Jurkat, Clone E6-1 (cell line): ENCODE measurements at regions not wholly inside any gene's neighbourhood (a gene's known extent, or its start where the extent isn't known, plus 50 kb on each side); places are given as distances from the start of the nearest gene placed in this dataset.

Experiments used
- DNase-seq: peaks from one replicate; pipeline ENCODE4 v3.0.0-alpha.2; 2011; ENCODE audit warnings: low read depth, low spot score
- H3K4me3 ChIP-seq: 2 replicates; pipeline ENCODE4 v1.5.1; 2011; ENCODE audit warnings: mild to moderate bottlenecking, low read length, control low read depth, moderate library complexity

GRCh38 chr13:74226791-74227475 lies 92.7 kb upstream of the KLF12 start:
- H3K4me3 ChIP-seq, result no peak overlapping the region
- DNase-seq, result no peak

GRCh38 chr13:74221752-74222151 lies 87.5 kb upstream of the KLF12 start:
- H3K4me3 ChIP-seq, result no peak overlapping the region
- DNase-seq, result no peak

GRCh38 chr13:74219566-74219965 lies 85.4 kb upstream of the KLF12 start:
- DNase-seq, result no peak
- no peak overlapping the region for H3K4me3 ChIP-seq

- H3K4me3 ChIP-seq, result no peak overlapping the region
- no peak for DNase-seq
Observed at GRCh38 chr13:74218291-74218690, 84.1 kb upstream of the KLF12 start.

GRCh38 chr13:74217811-74218210 lies 83.6 kb upstream of the KLF12 start:
- H3K4me3 ChIP-seq, result no peak overlapping the region
- DNase-seq, result no peak

DNA sequence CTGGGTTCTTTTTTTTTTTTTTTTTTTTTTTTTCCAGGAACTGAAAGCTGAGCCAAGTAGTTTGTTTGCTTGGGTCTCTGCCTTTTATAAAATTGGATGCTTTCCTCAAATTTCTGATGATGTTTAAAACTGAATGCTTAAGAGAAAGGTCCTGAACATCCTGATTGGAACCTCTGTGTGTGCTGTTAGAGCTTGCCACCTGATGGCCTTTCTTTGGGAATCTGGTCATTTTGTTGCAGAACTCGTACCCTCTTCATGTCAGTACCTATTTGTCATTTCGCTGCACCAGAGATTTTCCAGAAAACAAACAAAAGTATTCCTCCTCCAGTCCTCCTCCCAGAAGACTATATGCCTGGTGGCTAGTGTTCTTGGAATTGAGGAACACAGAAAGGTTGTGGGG lies 81.2 kb upstream of the KLF12 start:
- no peak for DNase-seq
- H3K4me3 ChIP-seq, result no peak overlapping the region

DNA sequence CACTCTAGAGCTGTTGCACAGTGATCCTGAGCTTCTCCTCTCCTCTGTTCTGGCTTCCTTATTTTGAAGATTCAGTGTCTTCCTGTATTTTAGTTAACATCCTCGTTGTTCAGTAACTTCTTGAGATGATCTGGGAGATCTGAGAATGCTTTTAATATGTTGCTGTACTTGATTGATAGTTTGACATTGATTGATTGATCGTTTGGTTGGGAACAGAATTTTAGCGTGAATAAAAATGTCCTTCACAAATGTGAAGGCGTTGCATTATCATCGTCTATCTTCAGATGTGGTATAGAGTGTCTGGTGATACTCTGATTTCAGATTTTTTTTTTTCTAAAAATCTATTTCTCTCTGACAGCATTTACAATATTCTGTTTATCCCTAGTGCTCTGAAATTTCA lies 80.1 kb upstream of the KLF12 start:
- H3K4me3 ChIP-seq, result no peak overlapping the region
- DNase-seq, result no peak

DNA sequence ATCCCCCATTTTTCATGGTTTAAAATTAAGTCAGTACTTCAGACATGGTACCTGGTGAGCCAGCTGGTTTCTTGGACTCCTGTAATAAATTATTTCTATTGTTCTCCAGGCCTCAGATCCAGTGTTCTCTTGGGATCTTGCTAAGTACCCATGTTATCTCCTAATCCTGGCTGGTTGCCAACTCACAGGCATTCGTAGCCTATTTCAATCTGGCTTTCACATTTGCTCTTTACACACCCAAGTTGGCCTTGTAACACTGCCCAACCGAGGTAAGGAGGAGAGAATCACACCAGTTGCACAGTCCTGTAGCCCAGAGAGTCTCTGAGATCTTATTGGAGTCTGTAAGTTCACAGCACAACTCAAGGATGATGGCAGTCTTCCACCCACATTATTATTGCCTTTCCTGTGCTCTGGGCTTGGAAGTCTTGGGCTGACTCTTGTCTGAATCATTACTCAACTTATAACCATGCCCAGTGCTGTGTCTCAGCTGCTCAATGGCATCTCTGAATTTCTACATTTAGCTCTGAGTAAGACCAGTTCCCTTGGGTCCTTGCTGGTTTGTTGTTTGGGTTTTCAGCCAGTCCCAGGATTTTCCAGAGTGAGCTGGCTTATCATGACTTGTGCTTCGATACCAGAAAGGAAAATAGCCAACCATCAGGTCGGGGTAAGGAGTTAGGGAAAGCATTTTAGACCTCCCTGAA lies 76.6 kb upstream of the KLF12 start:
- no peak for DNase-seq
- H3K4me3 ChIP-seq, result no peak overlapping the region

DNA sequence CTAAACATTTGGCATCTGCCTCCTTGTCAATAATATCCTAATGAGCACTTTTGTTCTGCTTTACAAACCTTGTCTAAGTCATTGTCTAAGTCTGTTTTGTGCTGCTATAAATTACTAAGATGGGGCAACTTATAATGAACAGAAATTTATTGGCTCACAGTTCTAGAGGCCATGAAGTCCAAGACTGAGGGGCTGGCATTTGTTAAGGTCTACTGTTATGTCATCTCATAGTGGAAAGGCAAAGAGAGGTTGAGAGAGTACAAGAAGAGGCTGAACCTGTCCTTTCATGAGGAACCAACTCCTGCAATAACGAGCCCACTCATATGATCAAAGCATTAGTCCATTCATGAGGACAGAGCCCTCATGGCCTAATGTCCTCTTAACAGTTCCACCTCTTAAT lies 72.7 kb upstream of the KLF12 start:
- no peak for DNase-seq
- H3K4me3 ChIP-seq, result no peak overlapping the region

GRCh38 chr13:74206061-74206561 lies 71.9 kb upstream of the KLF12 start:
- no peak for DNase-seq
- H3K4me3 ChIP-seq, result no peak overlapping the region

DNA sequence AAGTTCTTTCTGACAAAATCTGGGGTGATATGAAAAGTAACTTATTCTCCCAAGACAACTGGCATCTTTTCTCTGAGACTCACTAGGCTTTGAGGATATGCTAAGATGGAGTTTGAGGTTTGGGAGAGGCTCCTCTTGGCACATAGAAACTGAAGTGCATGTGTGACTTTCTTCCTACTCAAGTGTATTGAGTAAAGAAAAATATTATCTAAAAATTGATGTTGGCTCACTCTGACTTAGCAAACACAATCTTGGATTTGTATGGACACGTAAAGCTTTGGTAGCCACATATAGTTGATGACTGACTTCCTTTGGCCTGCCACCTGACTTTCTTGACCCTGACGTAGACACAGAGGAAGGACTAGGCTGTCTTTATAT lies 71.1 kb upstream of the KLF12 start:
- no peak overlapping the region for H3K4me3 ChIP-seq
- no peak for DNase-seq

DNA sequence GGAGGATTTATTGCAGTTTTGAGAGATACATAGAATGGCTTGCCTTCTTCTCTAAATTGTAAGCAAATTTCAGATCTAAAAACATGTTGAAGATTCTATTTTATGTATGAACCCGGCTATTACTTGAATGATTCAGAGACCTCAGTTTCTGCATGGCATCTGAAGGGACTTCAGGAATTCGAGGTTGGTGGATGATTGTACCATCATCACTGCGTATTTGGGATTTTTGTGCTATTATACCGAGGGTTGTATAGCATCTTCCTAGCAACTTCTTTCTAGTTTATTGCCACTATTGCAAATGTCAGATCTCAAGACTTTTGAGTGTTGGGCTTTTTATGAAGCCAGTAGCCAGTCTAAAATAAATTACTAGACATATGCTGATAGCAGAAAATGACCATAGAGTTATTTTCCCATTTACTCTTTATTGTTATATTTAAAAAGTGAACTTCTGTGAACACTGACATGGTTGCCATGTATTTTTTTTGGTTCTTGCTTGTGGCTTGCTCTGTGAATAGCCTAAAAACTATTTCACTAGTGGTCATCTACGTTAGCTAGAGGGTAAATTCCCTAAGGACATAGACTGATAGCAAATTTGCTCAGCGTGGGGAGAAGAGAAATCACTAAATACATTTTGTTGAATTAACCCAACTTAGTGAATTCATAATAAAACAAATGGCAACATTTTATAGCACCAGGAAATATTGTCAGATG lies 70.6 kb upstream of the KLF12 start:
- no peak for DNase-seq
- H3K4me3 ChIP-seq, result no peak overlapping the region

- no peak overlapping the region for H3K4me3 ChIP-seq
- no peak for DNase-seq
Observed at GRCh38 chr13:74203576-74203975, 69.4 kb upstream of the KLF12 start.

GRCh38 chr13:74202129-74202813 lies 68.1 kb upstream of the KLF12 start:
- no peak overlapping the region for H3K4me3 ChIP-seq
- no peak for DNase-seq

DNA sequence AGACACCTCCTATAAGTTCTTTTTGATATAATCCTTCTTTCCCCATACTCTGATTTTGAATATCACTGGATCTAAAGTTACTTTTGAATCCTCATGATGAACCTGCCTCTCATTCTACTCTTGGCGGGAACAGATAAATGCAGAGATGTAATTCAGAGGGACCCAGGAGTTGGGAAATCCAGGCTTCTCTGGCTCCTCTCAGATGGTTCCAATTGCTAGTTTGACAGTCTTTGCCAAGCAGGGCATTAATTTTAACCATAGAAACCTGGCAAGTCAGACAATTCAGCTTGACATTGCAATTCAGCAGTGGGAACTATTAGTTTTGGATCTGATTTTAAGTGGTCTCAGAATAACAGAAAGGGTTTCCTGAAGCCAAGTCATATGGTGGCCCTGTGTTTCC lies 67.3 kb upstream of the KLF12 start:
- no peak for DNase-seq

GRCh38 chr13:74200081-74200480 lies 65.9 kb upstream of the KLF12 start:
- H3K4me3 ChIP-seq, result no peak overlapping the region
- DNase-seq, result no peak

More for the DNA sequence above, 67.3 kb upstream of the KLF12 start:
- H3K4me3 ChIP-seq, result no peak overlapping the region

GRCh38 chr13:74197677-74198429 lies 63.6 kb upstream of the KLF12 start:
- H3K4me3 ChIP-seq, result no peak overlapping the region
- DNase-seq, result no peak

DNA sequence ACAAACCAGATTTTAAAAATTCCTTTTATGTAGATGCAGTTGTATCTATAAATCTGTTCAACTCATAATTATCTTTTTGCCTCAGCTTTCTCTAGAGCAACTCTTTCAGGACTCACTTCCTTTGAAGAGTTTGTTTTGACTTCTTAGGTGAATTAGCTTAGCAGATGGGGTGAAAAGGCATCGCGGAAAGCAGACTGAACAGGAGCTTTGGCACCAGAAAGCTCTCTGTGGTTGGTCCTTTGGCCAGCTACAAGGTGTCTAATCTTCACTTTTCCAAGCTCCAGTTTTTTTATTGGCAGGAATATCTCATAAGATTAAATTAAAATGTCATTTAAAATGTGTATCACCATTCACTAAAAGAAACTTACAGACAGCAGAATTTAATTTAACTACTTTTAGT lies 60.6 kb upstream of the KLF12 start:
- H3K4me3 ChIP-seq, result no peak overlapping the region

GRCh38 chr13:74193391-74193790 lies 59.2 kb upstream of the KLF12 start:
- DNase-seq, result no peak
- no peak overlapping the region for H3K4me3 ChIP-seq

More for the DNA sequence above, 60.6 kb upstream of the KLF12 start:
- no peak for DNase-seq
